GM12878 (cell line): ENCODE measurements at regions not wholly inside any gene's neighbourhood (a gene's known extent, or its start where the extent isn't known, plus 50 kb on each side); places are given as distances from the start of the nearest gene placed in this dataset.
"Not testable (repeated sequence)": the region's sequence is repeated elsewhere in the genome, so short reads cannot be mapped to it uniquely, and the experiment has no call there.

Experiments
- ATAC-seq: fragments of 200-7000 bp; cut with Tn5 transposase; 3 replicates; pipeline ENCODE4 v1.9.1; 2020; ENCODE audit warnings: mild to moderate bottlenecking, moderate library complexity
- BruUV-seq: library from RNA; stranded (reverse); fragments of 400-500 nt; replicated peaks from 2 replicates; lab custom pipeline; 2021; lab: Mats Ljungman, UMichigan
- CTCF ChIA-PET: fragments of 300-600 bp; sonication (Branson Sonifier 250); formaldehyde crosslinking; extraction: SDS; loops from one replicate; lab custom pipeline; 2021; ENCODE audit warnings: inconsistent platforms; lab: Yijun Ruan, JAX
- POLR2A ChIA-PET: fragments of 350-600 bp; formaldehyde crosslinking; extraction: SDS; loops from one replicate; lab custom pipeline; 2021; ENCODE audit warnings: inconsistent platforms; lab: Charles Lee
- RAD21 ChIA-PET: fragments of 300-600 bp; sonication (Branson Sonifier 250); formaldehyde crosslinking; loops from one replicate; lab custom pipeline; 2023; ENCODE audit warnings: antibody characterized with exemption; ENCODE audit not compliant: unreplicated experiment; lab: Charles Lee
- SMC1A ChIA-PET: fragments of 300-600 bp; sonication (Branson Sonifier 250); formaldehyde crosslinking; loops from one replicate; lab custom pipeline; 2023; ENCODE audit not compliant: unreplicated experiment, uncharacterized antibody; lab: Charles Lee
- DNase-seq: peaks from one replicate; pipeline ENCODE4 v3.0.0-alpha.2; 2011; ENCODE audit warnings: low read depth, low spot score
- FAIRE-seq: peaks from 3 replicates; lab custom pipeline; 2011; peaks lifted over from hg19 to GRCh38; lab: Jason Lieb, UNC
- H2AFZ ChIP-seq: 2 replicates; pipeline ENCODE4 v1.6.0; 2011; ENCODE audit warnings: low read depth, low read length, control low read depth; ENCODE audit not compliant: control insufficient read depth
- H3K27ac ChIP-seq: 2 replicates; pipeline ENCODE4 v1.5.1; 2011; ENCODE audit warnings: control low read depth; ENCODE audit not compliant: control insufficient read depth, insufficient read depth
- H3K27me3 ChIP-seq, 2 experiments: replicated peaks in 1 of 2; 2 replicates each; pipeline versions ENCODE4 v1.6.0 to v1.6.1; 2011; ENCODE audit warnings: low read length in 1 of 2; ENCODE audit not compliant: control insufficient read depth in 2 of 2, insufficient read depth in 2 of 2
- H3K36me3 ChIP-seq, 2 experiments: 2 replicates each; pipeline ENCODE4 v1.5.1; 2011; ENCODE audit warnings: low read length in 1 of 2; ENCODE audit not compliant: control insufficient read depth in 2 of 2, insufficient read depth in 2 of 2
- H3K4me1 ChIP-seq: 2 replicates; pipeline ENCODE4 v1.6.1; 2011; ENCODE audit warnings: mild to moderate bottlenecking, low read length, moderate library complexity, mixed read lengths; ENCODE audit not compliant: control insufficient read depth, insufficient read depth
- H3K4me2 ChIP-seq: 2 replicates; pipeline ENCODE4 v1.6.0; 2011; ENCODE audit warnings: control low read depth; ENCODE audit not compliant: control insufficient read depth, insufficient read depth
- H3K4me3 ChIP-seq: fragments of 200-600 bp; sonication (generic); 2 replicates; pipeline ENCODE4 v1.5.1; 2016
- H3K79me2 ChIP-seq: 2 replicates; pipeline ENCODE4 v1.6.0; 2011; ENCODE audit warnings: low read length; ENCODE audit not compliant: control insufficient read depth, insufficient read depth
- H3K9ac ChIP-seq: 2 replicates; pipeline ENCODE4 v1.8.0; 2011; ENCODE audit warnings: low read length, control low read depth, mixed read lengths; ENCODE audit not compliant: control insufficient read depth, insufficient read depth
- H3K9me3 ChIP-seq: replicated peaks from 3 replicates; pipeline ENCODE4 v1.5.1; 2011; ENCODE audit warnings: mild to moderate bottlenecking, low read length; ENCODE audit not compliant: control insufficient read depth, insufficient read depth
- H4K20me1 ChIP-seq: 2 replicates; pipeline ENCODE4 v1.6.0; 2011; ENCODE audit not compliant: control insufficient read depth, insufficient read depth
- EED ChIP-seq: sonication (generic); IDR thresholded peaks from 2 replicates; pipeline ENCODE4 v1.6.1; 2016; ENCODE audit warnings: antibody characterized with exemption, low read depth
- MEF2A ChIP-seq: IDR thresholded peaks from 2 replicates; pipeline ENCODE4 v1.6.1; 2011; ENCODE audit warnings: low read depth, mild to moderate bottlenecking, low read length, moderate library complexity; ENCODE audit not compliant: insufficient read depth
- SIN3A ChIP-seq: IDR thresholded peaks from 2 replicates; pipeline ENCODE4 v1.6.1; 2012; ENCODE audit warnings: low read depth, low read length, improper control_type of control experiment
- SMARCA5 ChIP-seq: fragments of 450-650 bp; IDR thresholded peaks from 2 replicates; pipeline ENCODE4 v1.6.1; 2017; ENCODE audit warnings: mild to moderate bottlenecking
- WGBS: methylation state at CpG from one replicate; pipeline ENCODE4 v1.1.6; 2016; ENCODE audit warnings: low lambda C conversion rate; ENCODE audit not compliant: insufficient replicate concordance, insufficient coverage; ENCODE audit errors: missing lambda C conversion rate; 5-methylcytosine and 5-hydroxymethylcytosine counted together
- in situ Hi-C: fragments of 300-500 bp; cut with MboI; formaldehyde crosslinking; loops from 9 replicates; pipeline ENCODE4 v1.14.3; 2018; ENCODE audit warnings: mixed read lengths
- intact Hi-C: fragments of 100-400 bp; cut with micrococcal nuclease; formaldehyde crosslinking; loops from one replicate; pipeline ENCODE4 v1.14.2; 2022; ENCODE audit not compliant: unreplicated experiment

- H4K20me1 ChIP-seq = no peaks in the 10 kb centered on the region
- DNase-seq (no peak), ATAC-seq (no peak), FAIRE-seq (no peak)
- ChIA-PET POLR2A (interaction anchor here (0.6 to 3.0 kb wide), 7 partner anchors 8 to 1240 kb away, joined by 3 to 11 read pairs (median 3); partner anchors contain the start of gene ARL15), SMC1A (interaction anchor here (0.6 to 3.3 kb wide), 6 partner anchors 8 to 29 kb away, joined by 3 to 43 read pairs (median 4); no protein-coding TSS in a partner anchor), CTCF (interaction anchor here (0.6 to 2.4 kb wide), 6 partner anchors 14 to 433 kb away, joined by 3 to 17 read pairs (median 4); partner anchors contain the start of gene ARL15), RAD21 (interaction anchor here (1.4 to 3.5 kb wide), 2 partner anchors 8 to 14 kb away, joined by 4 to 41 read pairs; no protein-coding TSS in a partner anchor)
- in situ Hi-C loops (no loop called here), intact Hi-C loops (no loop called here)
- no TSS peak for BruUV-seq
- no peaks in the 10 kb centered on the region for H3K79me2 ChIP-seq
- no peaks in the 10 kb centered on the region for H3K36me3 ChIP-seq
- H3K9me3 ChIP-seq = no peaks in the 10 kb centered on the region; the same call in 2 of the 3 replicates
- TF ChIP-seq SMARCA5 (no peak), EED (no peak), MEF2A (no peak), SIN3A (no peak)
- H2AFZ ChIP-seq = no peak overlapping the region
- H3K4me1 ChIP-seq = no peaks in the 10 kb centered on the region
- H3K9ac ChIP-seq = no peak overlapping the region
- no peaks in the 10 kb centered on the region for H3K27me3 ChIP-seq
- H3K4me2 ChIP-seq = no peak overlapping the region
- no peak overlapping the region for H3K27ac ChIP-seq
- no peak overlapping the region for H3K4me3 ChIP-seq
These were observed 65.5 kb upstream of the HSPB3 start for GRCh38 chr5:54390015-54390414.

- H3K9me3 ChIP-seq, H3K9ac ChIP-seq, H3K79me2 ChIP-seq, H3K4me1 ChIP-seq, H3K4me3 ChIP-seq, H4K20me1 ChIP-seq, DNase-seq, H3K27me3 ChIP-seq, BruUV-seq, H3K36me3 ChIP-seq, H2AFZ ChIP-seq, FAIRE-seq, intact Hi-C loops, in situ Hi-C loops, H3K4me2 ChIP-seq, ATAC-seq, H3K27ac ChIP-seq: not testable (repeated sequence)
- 0% methylated on average over 1 of the region's 1 CpG for WGBS
- ChIA-PET SMC1A (interaction anchor here (1.1 to 3.3 kb wide), 6 partner anchors 9 to 30 kb away, joined by 3 to 43 read pairs (median 9); no protein-coding TSS in a partner anchor), POLR2A (interaction anchor here (0.9 to 3.0 kb wide), 5 partner anchors 9 to 78 kb away, joined by 3 to 11 read pairs (median 4); partner anchors contain the start of gene ARL15), RAD21 (interaction anchor here (1.4 to 3.5 kb wide), 2 partner anchors 9 to 15 kb away, joined by 4 to 41 read pairs; no protein-coding TSS in a partner anchor), CTCF (interaction anchor here (1.3 to 2.4 kb wide), 5 partner anchors 13 to 78 kb away, joined by 3 to 17 read pairs (median 5); no protein-coding TSS in a partner anchor)
These were observed 66.1 kb upstream of the HSPB3 start for GRCh38 chr5:54389399-54389798.
